Epithelial cell of proximal tubule (primary cell): ENCODE measurements at regions not wholly inside any gene's neighbourhood (a gene's known extent, or its start where the extent isn't known, plus 50 kb on each side); places are given as distances from the start of the nearest gene placed in this dataset.

Source experiments
- DNase-seq: peaks from one replicate; pipeline ENCODE4 v3.0.0-alpha.2; 2011; ENCODE audit warnings: low read depth
- H3K4me3 ChIP-seq: 2 replicates; pipeline ENCODE4 v1.5.1; 2011; ENCODE audit warnings: low read depth, mild to moderate bottlenecking, low read length
- TF ChIP-seq, protein P1 (sequence below): conservative IDR thresholded peaks from 2 replicates; pipeline ENCODE4 v1.5.1; 2012; ENCODE audit warnings: low read depth, mild to moderate bottlenecking, low read length

DNA sequence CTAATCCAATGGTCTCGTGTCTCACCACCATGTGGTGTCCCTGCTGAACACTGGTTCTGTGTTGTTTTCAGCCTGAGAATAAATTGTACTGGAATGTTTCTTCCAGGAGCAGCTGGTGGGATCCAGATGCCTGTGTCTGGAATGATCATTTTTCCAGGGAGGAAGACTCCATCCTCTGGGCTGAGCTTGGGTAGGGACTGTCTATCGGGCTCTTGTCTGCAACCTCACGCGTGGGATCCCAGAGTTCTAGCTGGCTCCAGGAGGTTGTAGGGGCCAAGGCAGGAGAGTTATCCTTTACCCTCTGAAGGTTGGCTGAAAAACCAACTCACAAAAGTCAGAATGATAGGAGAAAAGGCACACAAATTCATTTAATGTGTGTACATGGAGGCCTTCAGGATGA lies 144.1 kb upstream of the B3GAT1 start:
- TF ChIP-seq, protein P1, sequence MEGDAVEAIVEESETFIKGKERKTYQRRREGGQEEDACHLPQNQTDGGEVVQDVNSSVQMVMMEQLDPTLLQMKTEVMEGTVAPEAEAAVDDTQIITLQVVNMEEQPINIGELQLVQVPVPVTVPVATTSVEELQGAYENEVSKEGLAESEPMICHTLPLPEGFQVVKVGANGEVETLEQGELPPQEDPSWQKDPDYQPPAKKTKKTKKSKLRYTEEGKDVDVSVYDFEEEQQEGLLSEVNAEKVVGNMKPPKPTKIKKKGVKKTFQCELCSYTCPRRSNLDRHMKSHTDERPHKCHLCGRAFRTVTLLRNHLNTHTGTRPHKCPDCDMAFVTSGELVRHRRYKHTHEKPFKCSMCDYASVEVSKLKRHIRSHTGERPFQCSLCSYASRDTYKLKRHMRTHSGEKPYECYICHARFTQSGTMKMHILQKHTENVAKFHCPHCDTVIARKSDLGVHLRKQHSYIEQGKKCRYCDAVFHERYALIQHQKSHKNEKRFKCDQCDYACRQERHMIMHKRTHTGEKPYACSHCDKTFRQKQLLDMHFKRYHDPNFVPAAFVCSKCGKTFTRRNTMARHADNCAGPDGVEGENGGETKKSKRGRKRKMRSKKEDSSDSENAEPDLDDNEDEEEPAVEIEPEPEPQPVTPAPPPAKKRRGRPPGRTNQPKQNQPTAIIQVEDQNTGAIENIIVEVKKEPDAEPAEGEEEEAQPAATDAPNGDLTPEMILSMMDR, result no peak
- H3K4me3 ChIP-seq, result no peak overlapping the region
- DNase-seq, result no peak

DNA sequence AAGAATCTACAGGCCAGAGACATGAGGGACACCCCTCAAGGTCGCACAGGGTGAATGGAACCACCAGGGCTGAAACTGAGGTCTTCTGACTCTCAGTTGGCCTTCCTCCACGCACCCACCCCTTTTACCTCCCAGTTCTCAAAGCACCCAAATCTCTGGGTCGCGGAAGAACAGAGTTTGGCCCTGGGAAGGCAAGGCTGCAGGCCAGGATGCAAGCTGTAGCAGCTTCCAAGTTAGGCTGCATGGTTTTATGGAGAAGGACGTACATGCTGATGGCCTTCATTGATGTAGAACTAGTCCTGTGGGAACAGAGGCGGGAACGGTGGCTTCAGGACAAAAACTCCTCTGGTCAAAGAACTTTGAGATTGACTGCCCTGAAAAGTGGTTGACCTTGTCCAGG lies 143.5 kb upstream of the B3GAT1 start:
- H3K4me3 ChIP-seq, result no peak overlapping the region
- TF ChIP-seq, protein P1, result no peak
- no peak for DNase-seq

DNA sequence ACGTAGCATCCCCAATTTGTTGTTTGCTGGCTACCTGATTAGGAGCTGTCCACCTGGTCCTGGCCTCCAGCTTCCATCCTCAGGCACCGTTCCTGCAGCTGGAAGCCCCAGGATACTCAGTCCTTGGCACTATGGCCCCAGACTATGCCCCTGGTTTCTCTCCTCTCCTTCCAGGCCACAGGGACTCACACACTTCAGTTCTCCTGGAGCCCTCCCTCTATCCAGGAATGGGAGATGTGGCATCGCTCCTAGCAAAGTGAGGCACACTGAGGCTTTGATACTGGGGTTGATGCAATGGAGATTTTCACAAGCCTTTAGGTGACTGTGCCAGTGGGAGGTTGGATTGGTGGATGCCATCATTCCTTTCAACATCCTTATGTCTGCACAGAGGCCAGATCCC lies 142.8 kb upstream of the B3GAT1 start:
- no peak overlapping the region for H3K4me3 ChIP-seq
- DNase-seq, result no peak
- TF ChIP-seq, protein P1, result no peak

DNA sequence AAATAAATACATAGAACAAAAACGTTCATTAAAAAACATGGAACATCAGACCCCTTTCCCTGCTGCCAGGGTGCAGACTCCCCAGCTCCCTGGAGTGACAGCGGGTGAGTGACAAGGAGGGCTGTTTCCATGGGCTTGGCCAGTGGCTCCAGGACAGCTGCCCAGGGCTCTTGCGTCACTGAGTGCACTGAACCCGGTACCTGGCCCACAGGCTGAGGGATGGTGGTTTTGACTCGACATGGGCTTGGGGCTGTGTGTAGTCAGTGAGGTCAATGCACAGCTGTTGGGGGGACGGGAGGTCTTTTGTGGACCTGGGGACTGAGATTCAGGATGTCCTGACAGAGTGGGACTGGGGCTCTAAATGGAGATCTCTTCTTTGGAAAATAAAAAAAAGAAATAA lies 142.1 kb upstream of the B3GAT1 start:
- TF ChIP-seq, protein P1, result no peak
- no peak for DNase-seq
- H3K4me3 ChIP-seq, result no peak overlapping the region

DNA sequence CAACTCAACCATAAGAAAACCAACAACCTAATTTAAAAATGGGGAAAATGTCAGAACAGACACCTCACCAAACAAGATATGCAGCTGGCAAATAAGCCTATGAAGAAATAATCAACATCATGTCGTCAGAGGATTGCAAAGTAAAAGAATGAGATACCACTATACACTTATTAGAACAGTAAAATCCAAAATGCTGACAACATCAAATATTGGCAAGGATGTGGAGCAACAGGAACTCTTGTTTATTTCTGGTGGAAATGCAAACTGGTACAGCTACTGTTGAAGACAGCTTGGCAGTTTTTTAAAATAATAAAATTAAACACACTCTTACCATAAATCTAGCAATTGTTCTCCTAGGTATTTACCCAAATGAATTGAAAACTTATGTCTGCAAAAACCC lies 140.7 kb upstream of the B3GAT1 start:
- TF ChIP-seq, protein P1, result no peak
- no peak for DNase-seq
- no peak overlapping the region for H3K4me3 ChIP-seq

DNA sequence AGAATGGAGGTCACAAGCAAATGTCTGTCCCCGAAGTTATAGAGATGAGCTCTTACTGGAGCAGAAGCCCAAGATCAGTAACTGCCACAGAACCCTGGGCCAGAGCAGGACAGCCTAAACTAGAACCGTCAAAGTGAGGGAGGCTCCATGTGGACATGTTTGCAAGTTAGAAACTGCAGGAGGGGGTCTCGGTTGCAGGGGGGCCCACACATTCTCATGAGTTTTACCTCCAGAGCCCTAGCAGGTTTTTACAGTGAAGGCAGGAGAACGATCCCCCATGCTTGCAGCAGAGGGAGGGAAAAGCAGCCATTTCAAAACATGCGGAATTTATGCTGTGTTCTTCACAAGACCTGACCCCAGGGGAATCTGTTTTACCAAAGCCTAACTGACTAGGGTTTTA lies 133.5 kb upstream of the B3GAT1 start:
- DNase-seq, result no peak
- TF ChIP-seq, protein P1, result no peak
- no peak overlapping the region for H3K4me3 ChIP-seq

DNA sequence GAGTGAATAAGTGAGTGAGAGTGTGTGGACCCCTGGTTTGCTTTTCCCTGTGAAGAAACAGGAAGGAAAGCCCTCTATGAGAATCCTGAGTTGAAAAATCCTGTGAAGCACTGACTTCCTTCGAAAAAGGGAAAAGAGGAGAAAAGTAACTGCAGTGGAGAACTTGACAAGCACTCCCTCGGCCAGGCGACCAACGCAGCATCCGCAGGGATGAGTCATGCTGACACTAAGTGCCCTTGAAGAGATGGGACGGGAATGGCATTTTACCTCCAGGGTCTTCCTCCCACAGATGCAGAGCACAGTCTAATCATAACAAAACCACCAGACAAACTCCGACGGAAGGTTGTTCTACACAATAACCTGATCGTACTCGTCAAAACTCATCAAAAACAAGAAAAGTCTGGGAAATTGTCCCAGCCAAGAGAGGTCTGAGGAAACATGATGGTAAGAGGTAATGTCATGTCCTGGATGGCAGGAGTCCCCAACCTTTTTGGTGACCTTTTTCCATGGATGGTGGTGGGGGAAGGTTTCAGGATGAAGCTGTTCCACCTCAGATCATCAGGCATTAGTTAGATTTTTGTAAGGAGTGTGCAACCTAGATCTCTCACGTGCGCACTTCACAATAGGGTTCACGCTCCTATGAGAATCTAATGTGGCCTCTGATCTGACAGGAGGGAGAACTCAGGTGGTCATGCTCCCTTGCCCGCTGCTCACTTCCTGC lies 132.2 kb upstream of the B3GAT1 start:
- H3K4me3 ChIP-seq, result no peak overlapping the region
- DNase-seq, result no peak
- TF ChIP-seq, protein P1, result no peak
